ENCODE measurements at regions not wholly inside any gene's neighbourhood (a gene's known extent, or its start where the extent isn't known, plus 50 kb on each side); places are given as distances from the start of the nearest gene placed in this dataset.

GRCh38 chr7:142615508-142615907, 133.8 kb upstream of the PRSS1 start:
- H3K4me3 ChIP-seq (ENCODE audit: low read depth in 1 of 2, low read length in 2 of 2), result no peak overlapping the region
- H3K4me1 ChIP-seq (ENCODE audit: control insufficient read depth in 1 of 2, insufficient read depth in 2 of 2, low read length in 2 of 2), result no peaks in the 10 kb centered on the region
- no peaks in the 10 kb centered on the region for H3K9me3 ChIP-seq (ENCODE audit: control insufficient read depth in 1 of 2, low read length in 2 of 2)
- no peak overlapping the region for H3K27ac ChIP-seq (ENCODE audit: low read length)
- H3K27me3 ChIP-seq (ENCODE audit: low read depth, low read length), result no peaks in the 10 kb centered on the region
- no peaks in the 10 kb centered on the region for H3K36me3 ChIP-seq (ENCODE audit: control insufficient read depth in 1 of 2, insufficient read depth in 2 of 2, low read length in 2 of 2)

DNA sequence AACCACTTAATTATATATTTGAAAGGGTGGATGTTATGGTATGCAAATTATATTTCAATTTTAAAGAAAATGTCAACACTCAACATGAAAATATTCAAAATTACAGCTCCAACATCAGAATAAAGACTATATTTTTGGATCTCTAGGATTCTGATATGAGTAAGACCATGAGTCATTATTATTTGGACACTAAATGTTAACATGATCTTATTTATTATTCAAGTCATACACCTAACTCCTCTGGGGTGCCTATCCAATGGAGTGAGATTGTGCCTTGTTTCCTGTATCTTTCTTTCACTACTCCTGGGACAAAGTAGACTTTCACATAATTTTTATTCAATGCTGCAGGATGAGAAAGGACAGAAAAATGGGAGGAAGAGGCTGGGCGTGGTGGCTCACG, 135.2 kb upstream of the PRSS1 start:
- Histone ChIP-seq H3K9me3 (ENCODE audit: control insufficient read depth in 1 of 2, low read length in 2 of 2) (no peaks in the 10 kb centered on the region), H3K27me3 (ENCODE audit: low read depth, low read length) (no peaks in the 10 kb centered on the region), H3K4me1 (ENCODE audit: control insufficient read depth in 1 of 2, insufficient read depth in 2 of 2, low read length in 2 of 2) (no peaks in the 10 kb centered on the region), H3K36me3 (ENCODE audit: control insufficient read depth in 1 of 2, insufficient read depth in 2 of 2, low read length in 2 of 2) (no peaks in the 10 kb centered on the region), H3K27ac (ENCODE audit: low read length) (no peak overlapping the region), H3K4me3 (ENCODE audit: low read depth in 1 of 2, low read length in 2 of 2) (no peak overlapping the region)

GRCh38 chr7:142612237-142612881, 136.9 kb upstream of the PRSS1 start:
- H3K27me3 ChIP-seq (ENCODE audit: low read depth, low read length), result no peaks in the 10 kb centered on the region
- H3K9me3 ChIP-seq (ENCODE audit: control insufficient read depth in 1 of 2, low read length in 2 of 2), result no peaks in the 10 kb centered on the region
- H3K27ac ChIP-seq (ENCODE audit: low read length), result no peak overlapping the region
- H3K36me3 ChIP-seq (ENCODE audit: control insufficient read depth in 1 of 2, insufficient read depth in 2 of 2, low read length in 2 of 2), result no peaks in the 10 kb centered on the region
- no peak overlapping the region for H3K4me3 ChIP-seq (ENCODE audit: low read depth in 1 of 2, low read length in 2 of 2)
- H3K4me1 ChIP-seq (ENCODE audit: control insufficient read depth in 1 of 2, insufficient read depth in 2 of 2, low read length in 2 of 2), result no peaks in the 10 kb centered on the region

DNA sequence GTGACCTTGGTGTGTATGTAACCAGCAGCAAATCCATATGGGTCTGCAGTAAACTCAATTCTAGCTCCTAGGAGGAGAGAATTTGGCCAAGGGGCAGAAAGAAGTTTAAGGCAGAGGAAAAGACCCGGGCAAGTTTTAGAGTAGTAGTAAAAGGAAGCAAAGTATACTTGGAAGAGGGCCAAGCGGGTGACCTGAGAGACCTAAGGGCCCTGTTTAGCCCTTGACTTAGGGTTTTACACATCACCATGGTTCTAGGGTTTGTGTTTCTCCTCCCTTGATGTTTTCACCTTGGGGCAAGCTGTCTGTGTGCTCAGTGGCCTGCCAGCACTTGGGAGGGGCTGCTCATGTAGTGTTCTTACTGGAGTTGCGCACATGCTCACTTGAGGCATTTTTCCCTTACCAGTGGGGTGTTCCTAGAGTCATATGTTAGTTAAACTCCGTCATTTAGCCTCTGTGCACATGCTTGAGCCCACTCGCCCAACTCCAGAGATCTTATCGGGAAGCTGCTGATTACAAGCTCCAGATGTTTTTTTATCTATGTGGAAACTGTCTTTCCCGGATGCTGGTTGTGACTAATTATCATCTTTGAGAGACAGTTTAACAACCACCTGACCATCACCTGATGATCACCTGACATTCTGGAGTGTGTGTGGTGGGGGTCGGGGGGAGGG, 137.6 kb upstream of the PRSS1 start:
- no peaks in the 10 kb centered on the region for H3K9me3 ChIP-seq (ENCODE audit: control insufficient read depth in 1 of 2, low read length in 2 of 2)
- no peak overlapping the region for H3K27ac ChIP-seq (ENCODE audit: low read length)
- no peak overlapping the region for H3K4me3 ChIP-seq (ENCODE audit: low read depth in 1 of 2, low read length in 2 of 2)
- H3K4me1 ChIP-seq (ENCODE audit: control insufficient read depth in 1 of 2, insufficient read depth in 2 of 2, low read length in 2 of 2), result no peaks in the 10 kb centered on the region
- H3K36me3 ChIP-seq (ENCODE audit: control insufficient read depth in 1 of 2, insufficient read depth in 2 of 2, low read length in 2 of 2), result no peaks in the 10 kb centered on the region
- H3K27me3 ChIP-seq (ENCODE audit: low read depth, low read length), result no peaks in the 10 kb centered on the region

DNA sequence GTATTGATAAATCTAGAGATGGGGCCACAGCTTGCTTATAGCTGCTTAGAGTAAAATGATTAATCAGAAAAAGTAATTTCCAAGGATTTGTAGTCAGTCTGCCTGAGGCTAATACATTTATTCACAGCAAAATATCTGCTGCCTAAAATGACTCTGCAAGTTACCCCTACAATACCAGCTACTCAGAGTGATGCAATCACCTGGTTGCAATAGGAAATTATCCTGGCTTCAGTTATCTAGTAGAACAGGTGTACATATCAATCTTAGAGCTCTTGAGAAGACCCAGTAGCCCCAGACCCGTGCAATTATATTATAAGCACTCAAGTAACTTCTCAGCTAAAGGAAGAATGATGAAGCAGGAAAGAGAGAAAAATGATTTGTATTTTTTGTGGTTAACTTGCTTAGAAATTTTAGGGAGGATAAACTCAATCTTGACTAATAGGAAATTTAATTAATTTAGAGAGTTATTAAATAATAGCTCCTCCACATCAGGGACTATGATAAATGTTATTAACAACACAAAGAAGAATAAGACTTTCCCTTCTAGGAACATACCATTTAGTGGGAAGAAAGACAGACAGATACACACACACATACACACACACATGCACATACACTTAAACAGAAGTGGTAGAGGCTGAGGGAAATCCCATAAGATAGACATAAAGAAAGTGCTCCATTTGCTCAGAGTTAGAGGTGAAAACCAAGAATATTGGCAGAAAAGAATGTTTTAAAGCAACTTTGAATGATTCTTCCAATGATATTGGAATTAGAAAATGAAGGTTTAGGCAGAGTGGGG, 140.4 kb upstream of the PRSS1 start:
- Histone ChIP-seq H3K27me3 (ENCODE audit: low read depth, low read length) (no peaks in the 10 kb centered on the region), H3K27ac (ENCODE audit: low read length) (no peak overlapping the region), H3K4me3 (ENCODE audit: low read depth in 1 of 2, low read length in 2 of 2) (no peak overlapping the region)

DNA sequence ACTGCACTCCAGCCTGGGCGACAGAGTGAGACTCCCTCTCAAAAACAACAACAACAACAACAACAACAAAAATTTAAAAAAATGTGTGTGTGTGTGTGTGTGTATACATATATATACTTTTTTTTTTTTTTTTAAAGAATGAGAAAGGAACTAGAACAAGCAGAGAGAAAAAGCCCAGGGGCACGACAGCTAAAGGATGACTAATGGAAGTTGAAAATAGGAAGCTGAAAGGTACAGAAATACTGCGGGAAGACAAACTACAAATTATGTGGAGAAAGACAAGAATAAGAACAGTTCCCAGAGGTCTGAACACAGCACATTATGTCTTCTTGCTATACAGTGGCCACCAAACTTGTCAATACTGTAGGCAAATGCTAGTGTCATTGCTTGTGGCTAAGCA, 141.9 kb upstream of the PRSS1 start:
- H3K4me1 ChIP-seq (ENCODE audit: control insufficient read depth in 1 of 2, insufficient read depth in 2 of 2, low read length in 2 of 2), result no peaks in the 10 kb centered on the region
- no peak overlapping the region for H3K4me3 ChIP-seq (ENCODE audit: low read depth in 1 of 2, low read length in 2 of 2)
- no peaks in the 10 kb centered on the region for H3K9me3 ChIP-seq (ENCODE audit: control insufficient read depth in 1 of 2, low read length in 2 of 2)
- no peak overlapping the region for H3K27ac ChIP-seq (ENCODE audit: low read length)
- no peaks in the 10 kb centered on the region for H3K27me3 ChIP-seq (ENCODE audit: low read depth, low read length)
- no peaks in the 10 kb centered on the region for H3K36me3 ChIP-seq (ENCODE audit: control insufficient read depth in 1 of 2, insufficient read depth in 2 of 2, low read length in 2 of 2)

More for the DNA sequence above, 140.4 kb upstream of the PRSS1 start:
- no peaks in the 10 kb centered on the region for H3K4me1 ChIP-seq (ENCODE audit: control insufficient read depth in 1 of 2, insufficient read depth in 2 of 2, low read length in 2 of 2)
- H3K36me3 ChIP-seq (ENCODE audit: control insufficient read depth in 1 of 2, insufficient read depth in 2 of 2, low read length in 2 of 2), result no peaks in the 10 kb centered on the region
- no peaks in the 10 kb centered on the region for H3K9me3 ChIP-seq (ENCODE audit: control insufficient read depth in 1 of 2, low read length in 2 of 2)

- no peaks in the 10 kb centered on the region for H3K27me3 ChIP-seq (ENCODE audit: low read depth, low read length)
- H3K9me3 ChIP-seq (ENCODE audit: control insufficient read depth in 1 of 2, low read length in 2 of 2), result no peaks in the 10 kb centered on the region
- no peak overlapping the region for H3K27ac ChIP-seq (ENCODE audit: low read length)
- H3K4me3 ChIP-seq (ENCODE audit: low read depth in 1 of 2, low read length in 2 of 2), result no peak overlapping the region
- H3K4me1 ChIP-seq (ENCODE audit: control insufficient read depth in 1 of 2, insufficient read depth in 2 of 2, low read length in 2 of 2), result no peaks in the 10 kb centered on the region
- no peaks in the 10 kb centered on the region for H3K36me3 ChIP-seq (ENCODE audit: control insufficient read depth in 1 of 2, insufficient read depth in 2 of 2, low read length in 2 of 2)
Observed at GRCh38 chr7:142606081-142606480, 143.2 kb upstream of the PRSS1 start.

DNA sequence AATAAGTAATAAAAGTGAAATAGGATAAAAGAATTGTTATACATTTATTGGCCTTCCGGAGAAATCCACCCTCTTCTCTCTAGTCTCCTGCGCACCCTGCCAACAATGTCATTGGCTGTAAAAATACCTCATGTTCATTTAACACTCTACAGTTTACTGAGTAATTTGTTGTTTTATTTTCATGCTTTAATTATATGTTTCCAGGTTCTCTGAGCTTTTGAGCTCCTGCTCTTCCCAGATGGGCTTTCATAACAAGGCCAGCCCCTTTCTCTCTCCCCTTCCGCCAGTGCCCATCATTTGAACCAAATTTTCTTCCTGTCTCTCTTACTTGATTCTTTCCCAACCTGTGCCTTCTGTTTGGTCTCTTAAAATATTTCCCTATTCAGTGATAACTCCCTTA, 144.6 kb upstream of the PRSS1 start:
- H3K27ac ChIP-seq (ENCODE audit: low read length), result no peak overlapping the region
- H3K4me3 ChIP-seq (ENCODE audit: low read depth in 1 of 2, low read length in 2 of 2), result no peak overlapping the region
- no peaks in the 10 kb centered on the region for H3K9me3 ChIP-seq (ENCODE audit: control insufficient read depth in 1 of 2, low read length in 2 of 2)
- H3K27me3 ChIP-seq (ENCODE audit: low read depth, low read length), result no peaks in the 10 kb centered on the region
- H3K4me1 ChIP-seq (ENCODE audit: control insufficient read depth in 1 of 2, insufficient read depth in 2 of 2, low read length in 2 of 2), result no peaks in the 10 kb centered on the region
- H3K36me3 ChIP-seq (ENCODE audit: control insufficient read depth in 1 of 2, insufficient read depth in 2 of 2, low read length in 2 of 2), result no peaks in the 10 kb centered on the region

- Histone ChIP-seq H3K4me3 (ENCODE audit: low read depth in 1 of 2, low read length in 2 of 2) (no peak overlapping the region), H3K4me1 (ENCODE audit: control insufficient read depth in 1 of 2, insufficient read depth in 2 of 2, low read length in 2 of 2) (no peaks in the 10 kb centered on the region), H3K36me3 (ENCODE audit: control insufficient read depth in 1 of 2, insufficient read depth in 2 of 2, low read length in 2 of 2) (no peaks in the 10 kb centered on the region), H3K9me3 (ENCODE audit: control insufficient read depth in 1 of 2, low read length in 2 of 2) (no peaks in the 10 kb centered on the region), H3K27ac (ENCODE audit: low read length) (no peak overlapping the region), H3K27me3 (ENCODE audit: low read depth, low read length) (no peaks in the 10 kb centered on the region)
Observed at GRCh38 chr7:142603870-142604448, 145.3 kb upstream of the PRSS1 start.

- Histone ChIP-seq H3K27me3 (ENCODE audit: low read depth, low read length) (no peaks in the 10 kb centered on the region), H3K4me1 (ENCODE audit: control insufficient read depth in 1 of 2, insufficient read depth in 2 of 2, low read length in 2 of 2) (no peaks in the 10 kb centered on the region), H3K36me3 (ENCODE audit: control insufficient read depth in 1 of 2, insufficient read depth in 2 of 2, low read length in 2 of 2) (no peaks in the 10 kb centered on the region), H3K4me3 (ENCODE audit: low read depth in 1 of 2, low read length in 2 of 2) (no peak overlapping the region), H3K27ac (ENCODE audit: low read length) (no peak overlapping the region), H3K9me3 (ENCODE audit: control insufficient read depth in 1 of 2, low read length in 2 of 2) (no peaks in the 10 kb centered on the region)
Observed at GRCh38 chr7:142602756-142603155, 146.5 kb upstream of the PRSS1 start.

DNA sequence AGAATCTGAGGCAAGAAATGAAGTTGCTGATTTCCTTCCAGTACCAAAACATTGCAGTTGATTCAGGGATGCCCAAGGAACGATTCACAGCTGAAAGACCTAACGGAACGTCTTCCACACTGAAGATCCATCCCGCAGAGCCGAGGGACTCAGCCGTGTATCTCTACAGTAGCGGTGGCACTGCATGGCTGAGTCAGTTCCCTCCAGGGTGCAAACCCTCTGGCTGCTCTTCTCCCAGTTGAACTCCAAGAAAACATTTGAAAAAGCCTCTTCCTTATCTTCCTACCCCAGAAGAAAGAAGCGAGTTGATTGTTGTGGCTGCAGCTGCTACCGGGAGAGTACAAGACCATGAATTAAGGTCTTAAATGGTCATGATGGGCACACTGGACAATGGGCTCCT, 147.1 kb upstream of the PRSS1 start:
- Histone ChIP-seq H3K27me3 (ENCODE audit: low read depth, low read length) (no peaks in the 10 kb centered on the region), H3K27ac (ENCODE audit: low read length) (no peak overlapping the region)

More for the DNA sequence above, 147.1 kb upstream of the PRSS1 start:
- no peaks in the 10 kb centered on the region for H3K9me3 ChIP-seq (ENCODE audit: control insufficient read depth in 1 of 2, low read length in 2 of 2)
- H3K4me3 ChIP-seq (ENCODE audit: low read depth in 1 of 2, low read length in 2 of 2), result no peak overlapping the region
- H3K4me1 ChIP-seq (ENCODE audit: control insufficient read depth in 1 of 2, insufficient read depth in 2 of 2, low read length in 2 of 2), result no peaks in the 10 kb centered on the region
- H3K36me3 ChIP-seq (ENCODE audit: control insufficient read depth in 1 of 2, insufficient read depth in 2 of 2, low read length in 2 of 2), result no peaks in the 10 kb centered on the region

Measured in muscle layer of duodenum (tissue), 2 donors.